ENCODE measurements at regions not wholly inside any gene's neighbourhood (a gene's known extent, or its start where the extent isn't known, plus 50 kb on each side); places are given as distances from the start of the nearest gene placed in this dataset.

GRCh38 chr13:103358255-103358932, 292.2 kb upstream of the SLC10A2 start:
- WGBS, 2 experiments (ENCODE audit: low coverage in 1 of 2, low lambda C conversion rate in 2 of 2, missing lambda C conversion rate in 2 of 2): 22 to 28% methylated on average over 6 of the region's 6 CpGs
- Histone ChIP-seq H3K4me3 (no peak overlapping the region), H3K9ac (no peak overlapping the region), H3K27ac (no peak overlapping the region), H3K36me3 (ENCODE audit: low read depth) (no peaks in the 10 kb centered on the region), H4K20me1 (ENCODE audit: insufficient read depth) (no peaks in the 10 kb centered on the region), H3K9me2 (ENCODE audit: insufficient read depth) (no peaks in the 10 kb centered on the region), H3K4me1 (ENCODE audit: insufficient read depth) (no peaks in the 10 kb centered on the region), H3K9me3 (ENCODE audit: low read depth) (no peaks in the 10 kb centered on the region), H3F3A (ENCODE audit: insufficient read depth) (no peaks in the 10 kb centered on the region), H3K4me2 (ENCODE audit: unreplicated experiment) (no peak overlapping the region), H3K27me3 (replicated peaks; ENCODE audit: insufficient read depth) (no peaks in the 10 kb centered on the region), H3K79me2 (ENCODE audit: insufficient read depth) (no peaks in the 10 kb centered on the region), H2AFZ (no peak overlapping the region)
- no peak for DNase-seq
- in situ Hi-C loops (cut with MboI): no loop called here
- TF ChIP-seq EZH2phosphoT487 (IDR thresholded peaks at IDR 0.05; ENCODE audit: insufficient read depth, low read depth): no peak
- no peak for TF ChIP-seq EZH2 (IDR thresholded peaks at IDR 0.05; ENCODE audit: insufficient read depth, poor library complexity, severe bottlenecking)

- H3F3A ChIP-seq (ENCODE audit: insufficient read depth): no peaks in the 10 kb centered on the region
- no peaks in the 10 kb centered on the region for H3K79me2 ChIP-seq (ENCODE audit: insufficient read depth)
- in situ Hi-C loops (cut with MboI): no loop called here
- H3K27ac ChIP-seq: no peak overlapping the region
- no peaks in the 10 kb centered on the region for H3K4me1 ChIP-seq (ENCODE audit: insufficient read depth)
- H3K9me3 ChIP-seq (ENCODE audit: low read depth): no peaks in the 10 kb centered on the region
- no peak for TF ChIP-seq EZH2 (IDR thresholded peaks at IDR 0.05; ENCODE audit: insufficient read depth, poor library complexity, severe bottlenecking)
- TF ChIP-seq EZH2phosphoT487 (IDR thresholded peaks at IDR 0.05; ENCODE audit: insufficient read depth, low read depth): no peak
- H2AFZ ChIP-seq: no peak overlapping the region
- no peaks in the 10 kb centered on the region for H3K9me2 ChIP-seq (ENCODE audit: insufficient read depth)
- WGBS, 2 experiments (ENCODE audit: low coverage in 1 of 2, low lambda C conversion rate in 2 of 2, missing lambda C conversion rate in 2 of 2): 46 to 55% methylated on average over 6 of the region's 6 CpGs
- H3K9ac ChIP-seq: no peak overlapping the region
- H4K20me1 ChIP-seq (ENCODE audit: insufficient read depth): no peaks in the 10 kb centered on the region
- no peaks in the 10 kb centered on the region for H3K36me3 ChIP-seq (ENCODE audit: low read depth)
- H3K27me3 ChIP-seq (replicated peaks; ENCODE audit: insufficient read depth): no peaks in the 10 kb centered on the region
- no peak for DNase-seq
- no peak overlapping the region for H3K4me2 ChIP-seq (ENCODE audit: unreplicated experiment)
- no peak overlapping the region for H3K4me3 ChIP-seq
Measured at GRCh38 chr13:103356226-103356864, 290.1 kb upstream of the SLC10A2 start.

- no peak for DNase-seq
- in situ Hi-C loops (cut with MboI): no loop called here
- Histone ChIP-seq H3K9ac (no peak overlapping the region), H3K36me3 (ENCODE audit: low read depth) (no peaks in the 10 kb centered on the region), H3F3A (ENCODE audit: insufficient read depth) (no peaks in the 10 kb centered on the region), H3K27ac (no peak overlapping the region), H3K4me3 (no peak overlapping the region), H3K4me1 (ENCODE audit: insufficient read depth) (no peaks in the 10 kb centered on the region), H3K9me3 (ENCODE audit: low read depth) (no peaks in the 10 kb centered on the region), H3K9me2 (ENCODE audit: insufficient read depth) (no peaks in the 10 kb centered on the region), H3K79me2 (ENCODE audit: insufficient read depth) (no peaks in the 10 kb centered on the region), H2AFZ (no peak overlapping the region), H3K4me2 (ENCODE audit: unreplicated experiment) (no peak overlapping the region), H3K27me3 (replicated peaks; ENCODE audit: insufficient read depth) (no peaks in the 10 kb centered on the region), H4K20me1 (ENCODE audit: insufficient read depth) (no peaks in the 10 kb centered on the region)
- TF ChIP-seq EZH2phosphoT487 (IDR thresholded peaks at IDR 0.05; ENCODE audit: insufficient read depth, low read depth): no peak
- 5 to 8% methylated on average over 2 of the region's 2 CpGs for WGBS, 2 experiments (ENCODE audit: low coverage in 1 of 2, low lambda C conversion rate in 2 of 2, missing lambda C conversion rate in 2 of 2)
Measured at GRCh38 chr13:103354171-103354570, 288.0 kb upstream of the SLC10A2 start.

- Histone ChIP-seq H3K27me3 (replicated peaks; ENCODE audit: insufficient read depth) (no peaks in the 10 kb centered on the region), H3K4me2 (ENCODE audit: unreplicated experiment) (no peak overlapping the region), H4K20me1 (ENCODE audit: insufficient read depth) (no peaks in the 10 kb centered on the region), H3K4me1 (ENCODE audit: insufficient read depth) (no peaks in the 10 kb centered on the region), H2AFZ (no peak overlapping the region), H3K36me3 (ENCODE audit: low read depth) (no peaks in the 10 kb centered on the region), H3K9me2 (ENCODE audit: insufficient read depth) (no peaks in the 10 kb centered on the region), H3K9ac (no peak overlapping the region), H3K79me2 (ENCODE audit: insufficient read depth) (no peaks in the 10 kb centered on the region), H3F3A (ENCODE audit: insufficient read depth) (no peaks in the 10 kb centered on the region), H3K27ac (no peak overlapping the region), H3K9me3 (ENCODE audit: low read depth) (no peaks in the 10 kb centered on the region), H3K4me3 (no peak overlapping the region)
- in situ Hi-C loops (cut with MboI): no loop called here
- TF ChIP-seq EZH2 (IDR thresholded peaks at IDR 0.05; ENCODE audit: insufficient read depth, poor library complexity, severe bottlenecking) (no peak), EZH2phosphoT487 (IDR thresholded peaks at IDR 0.05; ENCODE audit: insufficient read depth, low read depth) (no peak)
- DNase-seq: no peak
- WGBS, 2 experiments (ENCODE audit: low coverage in 1 of 2, low lambda C conversion rate in 2 of 2, missing lambda C conversion rate in 2 of 2): 5 to 6% methylated on average over 10 of the region's 10 CpGs
Measured at GRCh38 chr13:103351035-103351828, 285.0 kb upstream of the SLC10A2 start.
